Adipocyte (in vitro differentiated cells): ENCODE measurements at regions not wholly inside any gene's neighbourhood (a gene's known extent, or its start where the extent isn't known, plus 50 kb on each side); places are given as distances from the start of the nearest gene placed in this dataset.
"Not testable (repeated sequence)": the region's sequence is repeated elsewhere in the genome, so short reads cannot be mapped to it uniquely, and the experiment has no call there.

Experiments used
- DNase-seq: peaks from one replicate; pipeline ENCODE4 v3.0.0-alpha.2; 2015; ENCODE audit warnings: low read depth
- H3K27me3 ChIP-seq: replicated peaks from 2 replicates; pipeline ENCODE4 v1.7.0; 2013; ENCODE audit warnings: mild to moderate bottlenecking, low read length, moderate library complexity; ENCODE audit not compliant: control insufficient read depth, insufficient read depth
- H3K36me3 ChIP-seq: 2 replicates; pipeline ENCODE4 v1.7.0; 2013; ENCODE audit warnings: low read length, mild to moderate bottlenecking, moderate library complexity; ENCODE audit not compliant: control insufficient read depth, insufficient read depth, severe bottlenecking
- H3K4me1 ChIP-seq: 2 replicates; pipeline ENCODE4 v1.7.0; 2013; ENCODE audit warnings: mild to moderate bottlenecking, low read length, moderate library complexity; ENCODE audit not compliant: control insufficient read depth, insufficient read depth
- H3K4me3 ChIP-seq: 2 replicates; pipeline ENCODE4 v1.7.0; 2013; ENCODE audit warnings: mild to moderate bottlenecking, low read length, moderate library complexity
- H3K9ac ChIP-seq: 2 replicates; pipeline ENCODE4 v1.7.0; 2013; ENCODE audit warnings: mild to moderate bottlenecking, low read length, moderate library complexity
- H3K9me3 ChIP-seq: 2 replicates; pipeline ENCODE4 v1.7.0; 2013; ENCODE audit warnings: mild to moderate bottlenecking, low read length, moderate library complexity; ENCODE audit not compliant: control insufficient read depth

GRCh38 chr21:32823296-32823695, 51.7 kb upstream of the PAXBP1 start:
- peaks cover 12% of the 10 kb centered on the region for H3K4me1 ChIP-seq
- H3K4me3 ChIP-seq, H3K27me3 ChIP-seq, H3K9me3 ChIP-seq, H3K9ac ChIP-seq, DNase-seq, H3K36me3 ChIP-seq: not testable (repeated sequence)

GRCh38 chr21:32824950-32825349, 53.4 kb upstream of the PAXBP1 start:
- DNase-seq = no peak
- H3K27me3 ChIP-seq = no peaks in the 10 kb centered on the region
- peaks cover 4% of the 10 kb centered on the region for H3K4me1 ChIP-seq
- H3K9ac ChIP-seq = no peak overlapping the region
- H3K36me3 ChIP-seq = no peaks in the 10 kb centered on the region
- no peaks in the 10 kb centered on the region for H3K9me3 ChIP-seq
- no peak overlapping the region for H3K4me3 ChIP-seq

DNA sequence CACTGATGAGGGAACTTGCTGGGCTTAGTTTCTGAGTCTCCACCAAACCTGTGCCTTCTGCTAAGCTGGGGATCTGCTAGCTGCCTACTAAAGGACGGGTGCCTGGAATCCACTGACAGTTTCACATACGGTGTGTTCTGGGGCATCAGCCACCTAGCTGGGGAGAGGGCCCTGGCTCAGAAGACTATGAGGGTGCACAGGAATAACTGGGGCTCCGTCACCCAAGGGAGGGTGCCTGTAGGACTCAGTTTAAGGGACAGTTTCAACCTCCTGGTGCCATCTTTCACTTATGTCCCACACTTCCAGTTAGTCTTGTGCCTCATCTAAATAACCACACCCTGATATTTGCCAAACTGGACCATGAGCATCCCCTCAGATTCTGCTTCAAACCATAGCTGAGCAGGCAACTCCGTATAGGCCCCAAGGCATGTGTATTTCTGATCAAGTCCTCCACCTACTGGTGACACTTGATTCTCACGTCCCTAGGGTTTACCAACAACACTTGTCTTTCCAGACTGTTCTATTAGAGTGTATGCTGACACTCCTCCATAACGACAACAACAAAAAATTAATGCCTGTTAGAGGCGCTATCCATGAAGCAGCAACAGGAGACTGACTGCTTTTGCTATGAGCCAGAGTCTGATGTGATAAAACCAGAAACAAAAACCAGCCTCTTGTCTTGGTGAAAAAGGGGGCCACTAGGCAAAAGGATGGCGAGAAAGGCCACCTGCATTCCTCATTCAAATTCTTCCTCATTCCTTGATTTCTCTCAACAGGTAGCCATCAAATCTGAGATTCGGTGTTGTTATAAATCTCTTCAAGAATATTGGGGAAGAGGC, 55.0 kb upstream of the PAXBP1 start:
- H3K27me3 ChIP-seq = no peaks in the 10 kb centered on the region
- no peaks in the 10 kb centered on the region for H3K4me1 ChIP-seq
- H3K4me3 ChIP-seq = no peak overlapping the region
- no peaks in the 10 kb centered on the region for H3K9me3 ChIP-seq
- DNase-seq = peak; percentile 60
- no peaks in the 10 kb centered on the region for H3K36me3 ChIP-seq
- no peak overlapping the region for H3K9ac ChIP-seq

DNA sequence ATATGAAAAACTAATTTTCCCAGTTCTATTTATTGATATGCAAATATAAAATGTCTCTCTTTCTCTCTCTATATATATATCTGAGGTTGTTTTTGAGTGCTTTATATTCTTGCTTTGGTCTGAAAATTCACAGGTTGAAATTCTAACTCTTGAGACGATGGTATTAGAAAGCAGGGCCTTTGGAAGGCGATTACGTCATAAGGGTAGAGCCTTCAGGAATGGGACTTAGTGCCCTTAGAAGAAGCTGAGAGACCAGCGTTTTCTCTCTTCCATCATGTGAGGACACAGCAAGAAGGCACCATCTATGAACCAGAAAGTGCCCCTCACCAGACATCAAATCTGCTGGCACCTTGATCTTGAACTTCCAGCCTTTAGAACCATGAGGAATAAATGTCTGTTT, 57.4 kb upstream of the PAXBP1 start:
- Histone ChIP-seq H3K9me3 (no peaks in the 10 kb centered on the region), H3K36me3 (no peaks in the 10 kb centered on the region), H3K4me1 (no peaks in the 10 kb centered on the region), H3K4me3 (no peak overlapping the region), H3K27me3 (peaks cover 7% of the 10 kb centered on the region), H3K9ac (no peak overlapping the region)
- DNase-seq = no peak

GRCh38 chr21:32829504-32829903, 57.9 kb upstream of the PAXBP1 start:
- Histone ChIP-seq H3K4me3 (no peak overlapping the region), H3K4me1 (no peaks in the 10 kb centered on the region), H3K36me3 (no peaks in the 10 kb centered on the region), H3K9ac (no peak overlapping the region), H3K9me3 (no peaks in the 10 kb centered on the region), H3K27me3 (peaks cover 7% of the 10 kb centered on the region)
- DNase-seq = no peak

DNA sequence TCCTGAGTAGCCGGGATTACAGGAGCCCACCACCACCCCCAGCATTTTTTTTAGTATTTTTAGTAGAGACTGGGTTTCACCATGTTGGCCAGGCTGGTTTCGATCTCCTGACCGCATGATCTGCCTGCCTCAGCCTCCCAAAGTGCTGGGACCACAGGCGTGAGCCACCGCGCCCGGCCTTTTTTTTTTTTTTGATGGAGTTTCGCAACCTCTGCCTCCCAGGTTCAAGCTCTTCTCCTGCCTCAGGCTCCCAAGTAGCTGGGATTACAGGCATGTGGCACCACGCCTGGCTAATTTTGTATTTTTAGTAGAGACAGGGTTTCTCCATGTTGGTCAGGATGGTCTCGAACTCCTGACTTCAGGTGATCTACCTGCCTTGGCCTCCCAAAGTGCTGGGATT, 60.2 kb upstream of the PAXBP1 start:
- Histone ChIP-seq H3K9me3 (peaks cover 16% of the 10 kb centered on the region), H3K27me3 (peaks cover 11% of the 10 kb centered on the region)
- DNase-seq, H3K36me3 ChIP-seq, H3K4me1 ChIP-seq, H3K9ac ChIP-seq, H3K4me3 ChIP-seq: not testable (repeated sequence)

DNA sequence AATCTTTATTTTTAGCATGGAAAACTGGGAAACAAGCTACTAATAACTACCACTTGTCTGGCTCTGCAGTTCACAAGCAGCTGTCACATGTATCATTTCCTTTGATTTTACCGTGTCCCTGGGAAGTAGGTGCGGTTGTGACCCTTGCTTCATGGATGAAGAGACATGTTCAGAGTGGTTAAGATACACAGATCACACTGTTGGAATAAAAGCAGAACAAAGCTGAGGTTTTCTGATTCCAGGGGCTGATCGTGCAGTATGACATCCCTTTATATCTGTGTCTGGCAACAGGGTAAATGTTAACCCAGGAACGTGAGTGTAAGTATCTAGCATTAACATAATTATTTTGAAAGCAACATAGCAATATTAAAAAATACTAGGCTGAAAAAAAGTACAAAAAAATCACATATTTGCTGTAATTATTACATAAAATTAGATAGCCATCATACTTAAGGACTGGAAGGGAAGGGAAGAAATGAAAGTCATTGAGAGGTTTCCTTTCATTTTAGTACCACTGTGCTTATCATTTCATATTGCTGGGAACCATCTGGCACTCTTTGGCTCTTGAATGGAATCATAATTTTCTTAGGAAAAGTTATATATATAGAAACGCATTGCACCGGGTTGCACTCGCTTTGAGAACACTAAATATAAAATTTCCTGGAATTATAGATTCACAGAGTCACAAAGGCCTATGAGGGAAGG, 62.8 kb upstream of the PAXBP1 start:
- H3K36me3 ChIP-seq = no peaks in the 10 kb centered on the region
- H3K9ac ChIP-seq = no peak overlapping the region
- peaks cover 11% of the 10 kb centered on the region for H3K27me3 ChIP-seq
- H3K9me3 ChIP-seq = peaks cover 24% of the 10 kb centered on the region
- no peak for DNase-seq
- no peak overlapping the region for H3K4me3 ChIP-seq
- H3K4me1 ChIP-seq = no peaks in the 10 kb centered on the region

GRCh38 chr21:32834916-32835235, 63.3 kb upstream of the PAXBP1 start:
- H3K4me1 ChIP-seq = no peaks in the 10 kb centered on the region
- no peak overlapping the region for H3K4me3 ChIP-seq
- H3K9me3 ChIP-seq = peaks cover 24% of the 10 kb centered on the region
- H3K27me3 ChIP-seq = peaks cover 11% of the 10 kb centered on the region
- no peaks in the 10 kb centered on the region for H3K36me3 ChIP-seq
- no peak for DNase-seq
- H3K9ac ChIP-seq = no peak overlapping the region

DNA sequence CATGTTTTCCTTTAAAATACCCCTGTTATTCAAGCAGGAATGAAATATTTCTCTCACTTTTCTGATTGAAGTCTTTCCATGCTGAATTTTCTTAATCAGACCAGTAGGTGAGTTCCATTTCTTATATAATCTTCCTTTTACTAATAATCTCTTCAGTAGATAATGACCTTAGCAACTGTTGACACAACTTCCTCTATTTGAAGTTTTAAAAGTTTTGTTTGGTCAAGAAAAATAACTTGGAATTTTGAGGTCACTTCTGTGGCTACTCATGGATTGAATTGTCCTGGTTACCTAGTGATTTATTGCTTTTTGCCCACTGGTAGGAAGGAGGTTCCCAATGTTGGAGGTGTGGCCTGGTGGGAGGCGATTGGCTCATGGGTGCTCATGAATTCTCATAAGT, 70.6 kb upstream of the PAXBP1 start:
- H3K4me1 ChIP-seq = peaks cover 18% of the 10 kb centered on the region
- no peak overlapping the region for H3K9ac ChIP-seq
- H3K36me3 ChIP-seq = no peaks in the 10 kb centered on the region
- H3K9me3 ChIP-seq = peaks cover 5% of the 10 kb centered on the region
- no peak overlapping the region for H3K4me3 ChIP-seq
- no peak for DNase-seq
- no peaks in the 10 kb centered on the region for H3K27me3 ChIP-seq

GRCh38 chr21:32843561-32843960, 72.0 kb upstream of the PAXBP1 start:
- H3K9me3 ChIP-seq = no peaks in the 10 kb centered on the region
- DNase-seq = no peak
- no peak overlapping the region for H3K9ac ChIP-seq
- peaks cover 18% of the 10 kb centered on the region for H3K4me1 ChIP-seq
- H3K27me3 ChIP-seq = peaks cover 6% of the 10 kb centered on the region
- H3K4me3 ChIP-seq = no peak overlapping the region
- H3K36me3 ChIP-seq = no peaks in the 10 kb centered on the region

DNA sequence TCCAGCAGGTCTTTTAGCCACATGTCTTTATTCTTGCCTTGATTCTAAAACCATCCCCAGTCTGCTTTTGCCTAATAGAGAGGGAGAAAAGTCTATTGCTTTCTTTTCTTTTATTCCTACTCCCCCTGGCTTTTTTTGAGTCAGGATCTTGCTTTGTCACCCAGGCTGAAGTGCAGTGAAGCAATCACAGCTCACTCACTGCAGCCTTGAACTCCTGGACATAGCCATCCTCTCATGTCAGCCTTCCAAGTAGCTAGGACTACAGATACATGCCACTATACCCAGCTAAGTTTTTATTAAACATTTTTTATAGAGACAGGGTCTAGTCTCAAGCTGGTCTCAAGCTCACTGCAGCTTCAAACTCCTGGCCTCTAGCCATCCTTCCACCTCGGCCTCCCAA, 72.5 kb upstream of the PAXBP1 start:
- DNase-seq = no peak
- Histone ChIP-seq H3K9ac (no peak overlapping the region), H3K4me1 (peaks cover 18% of the 10 kb centered on the region), H3K36me3 (no peaks in the 10 kb centered on the region), H3K27me3 (peaks cover 8% of the 10 kb centered on the region), H3K4me3 (no peak overlapping the region), H3K9me3 (no peaks in the 10 kb centered on the region)
